ENCODE measurements at regions not wholly inside any gene's neighbourhood (a gene's known extent, or its start where the extent isn't known, plus 50 kb on each side); places are given as distances from the start of the nearest gene placed in this dataset.

- DNase-seq (ENCODE audit: low read depth), result no peak
Observed at GRCh38 chr7:155138204-155138603, 68.1 kb downstream of the HTR5A start.

- DNase-seq (ENCODE audit: low read depth), result no peak
Observed at GRCh38 chr7:155141562-155141961, 71.4 kb downstream of the HTR5A start.

- DNase-seq (ENCODE audit: low read depth), result no peak
Observed at GRCh38 chr7:155143381-155143780, 73.3 kb downstream of the HTR5A start.

GRCh38 chr7:155144371-155144770, 74.2 kb downstream of the HTR5A start:
- DNase-seq (ENCODE audit: low read depth), result no peak

GRCh38 chr7:155145477-155146255, 75.5 kb downstream of the HTR5A start:
- no peak for DNase-seq (ENCODE audit: low read depth)

GRCh38 chr7:155147172-155147571, 77.0 kb downstream of the HTR5A start:
- no peak for DNase-seq (ENCODE audit: low read depth)

GRCh38 chr7:155147624-155148023, 77.5 kb downstream of the HTR5A start:
- DNase-seq (ENCODE audit: low read depth), result no peak

- no peak for DNase-seq (ENCODE audit: low read depth)
Observed at GRCh38 chr7:155153676-155154075, 83.6 kb downstream of the HTR5A start.

GRCh38 chr7:155154586-155154985, 84.5 kb downstream of the HTR5A start:
- DNase-seq (ENCODE audit: low read depth), result no peak

GRCh38 chr7:155161690-155162089, 91.6 kb downstream of the HTR5A start:
- no peak for DNase-seq (ENCODE audit: low read depth)

GRCh38 chr7:155162422-155162821, 92.3 kb downstream of the HTR5A start:
- no peak for DNase-seq (ENCODE audit: low read depth)

GRCh38 chr7:155163696-155164095, 93.6 kb downstream of the HTR5A start:
- no peak for DNase-seq (ENCODE audit: low read depth)

- no peak for DNase-seq (ENCODE audit: low read depth)
Observed at GRCh38 chr7:155164316-155164715, 94.2 kb downstream of the HTR5A start.

GRCh38 chr7:155166108-155166507, 96.0 kb downstream of the HTR5A start:
- DNase-seq (ENCODE audit: low read depth), result no peak

- no peak for DNase-seq (ENCODE audit: low read depth)
Observed at GRCh38 chr7:155166673-155167370, 96.7 kb downstream of the HTR5A start.

- DNase-seq (ENCODE audit: low read depth), result no peak
Observed at GRCh38 chr7:155167706-155168365, 97.7 kb downstream of the HTR5A start.

GRCh38 chr7:155168597-155169480, 98.7 kb downstream of the HTR5A start:
- DNase-seq (ENCODE audit: low read depth), result no peak

GRCh38 chr7:155169498-155170065, 99.5 kb downstream of the HTR5A start:
- no peak for DNase-seq (ENCODE audit: low read depth)

GRCh38 chr7:155170331-155170730, 100.2 kb downstream of the HTR5A start:
- DNase-seq (ENCODE audit: low read depth), result no peak

- DNase-seq (ENCODE audit: low read depth), result no peak
Observed at GRCh38 chr7:155172141-155172540, 102.0 kb downstream of the HTR5A start.

- no peak for DNase-seq (ENCODE audit: low read depth)
Observed at GRCh38 chr7:155173905-155174304, 103.8 kb downstream of the HTR5A start.

GRCh38 chr7:155178096-155178495, 108.0 kb downstream of the HTR5A start:
- DNase-seq (ENCODE audit: low read depth), result no peak
